Testis (tissue), 2 donors: ENCODE measurements at regions not wholly inside any gene's neighbourhood (a gene's known extent, or its start where the extent isn't known, plus 50 kb on each side); places are given as distances from the start of the nearest gene placed in this dataset.

Experiments used
- DNase-seq: peaks from one replicate; pipeline ENCODE4 v3.0.0-alpha.2; 2019
- H3K27ac ChIP-seq, 2 donors: fragments of 200-600 bp; sonication (generic); one replicate each; pipeline ENCODE4 v1.5.1; 2019
- H3K27me3 ChIP-seq: fragments of 200-600 bp; sonication (generic); one replicate; pipeline ENCODE4 v1.5.1; 2019
- H3K36me3 ChIP-seq: fragments of 200-600 bp; sonication (generic); one replicate; pipeline ENCODE4 v1.5.1; 2017; ENCODE audit warnings: low read depth; ENCODE audit errors: missing control alignments
- H3K4me1 ChIP-seq: fragments of 200-600 bp; sonication (generic); one replicate; pipeline ENCODE4 v1.5.1; 2019
- H3K4me3 ChIP-seq, 2 donors: fragments of 200-600 bp; sonication (generic); one replicate each; pipeline ENCODE4 v1.5.1; 2017 to 2019
- H3K9me3 ChIP-seq: fragments of 200-600 bp; sonication (generic); one replicate; pipeline ENCODE4 v1.5.1; 2017
- CTCF ChIP-seq, 3 experiments: fragments of 450-650 bp in 2 of 3; fragments of 200-600 bp in 1 of 3; sonication (generic) in 1 of 3; IDR thresholded peaks; one replicate each; pipeline ENCODE4 v1.5.1; 2016 to 2019; ENCODE audit warnings: antibody characterized with exemption in 3 of 3, mild to moderate bottlenecking in 2 of 3, moderate library complexity in 1 of 3
- POLR2A ChIP-seq: fragments of 450-650 bp; IDR thresholded peaks from one replicate; pipeline ENCODE4 v1.6.1; 2017; ENCODE audit warnings: antibody characterized with exemption, mild to moderate bottlenecking, moderate library complexity
- WGBS, 2 donors: methylation state at CpG; one replicate each; pipeline ENCODE4 v1.1.5; 2018; 5-methylcytosine and 5-hydroxymethylcytosine counted together
- intact Hi-C: fragments of 100-400 bp; cut with DNase I; formaldehyde crosslinking; loops from one replicate; pipeline ENCODE4 v1.15.1; 2023; ENCODE audit warnings: low total_unique reads

GRCh38 chr10:52631146-52631545 is 141.4 kb downstream of the MBL2 start:
- H3K9me3 ChIP-seq = no peaks in the 10 kb centered on the region
- no peak overlapping the region for H3K27ac ChIP-seq
- H3K27me3 ChIP-seq = no peaks in the 10 kb centered on the region
- no peaks in the 10 kb centered on the region for H3K36me3 ChIP-seq
- DNase-seq = no peak
- no peak for TF ChIP-seq POLR2A
- no peak overlapping the region for H3K4me3 ChIP-seq
- H3K4me1 ChIP-seq = no peaks in the 10 kb centered on the region
- intact Hi-C loops = no loop called here
- WGBS, 2 donors = 48 to 85% methylated on average over 2 of the region's 2 CpGs

GRCh38 chr10:52631648-52632047 is 140.9 kb downstream of the MBL2 start:
- no peaks in the 10 kb centered on the region for H3K36me3 ChIP-seq
- TF ChIP-seq CTCF (IDR thresholded peaks at IDR 0.05) (no peak), POLR2A (no peak)
- H3K4me1 ChIP-seq = no peaks in the 10 kb centered on the region
- H3K4me3 ChIP-seq = no peak overlapping the region
- no peaks in the 10 kb centered on the region for H3K9me3 ChIP-seq
- no peak overlapping the region for H3K27ac ChIP-seq
- no peak for DNase-seq
- intact Hi-C loops = no loop called here
- H3K27me3 ChIP-seq = no peaks in the 10 kb centered on the region

- no peaks in the 10 kb centered on the region for H3K9me3 ChIP-seq
- no peak overlapping the region for H3K4me3 ChIP-seq
- WGBS, 2 donors = 46 to 57% methylated on average over 3 of the region's 3 CpGs
- H3K27me3 ChIP-seq = no peaks in the 10 kb centered on the region
- H3K4me1 ChIP-seq = no peaks in the 10 kb centered on the region
- intact Hi-C loops = no loop called here
- TF ChIP-seq CTCF (IDR thresholded peaks at IDR 0.05) (no peak), POLR2A (no peak)
- no peaks in the 10 kb centered on the region for H3K36me3 ChIP-seq
- H3K27ac ChIP-seq = no peak overlapping the region
- no peak for DNase-seq
Measured at GRCh38 chr10:52632591-52632990, 140.0 kb downstream of the MBL2 start.

GRCh38 chr10:52633266-52633665 is 139.3 kb downstream of the MBL2 start:
- WGBS, 2 donors = 64 to 70% methylated on average over 2 of the region's 2 CpGs
- Histone ChIP-seq H3K4me3 (no peak overlapping the region), H3K4me1 (no peaks in the 10 kb centered on the region), H3K36me3 (no peaks in the 10 kb centered on the region), H3K9me3 (no peaks in the 10 kb centered on the region), H3K27ac (no peak overlapping the region), H3K27me3 (no peaks in the 10 kb centered on the region)
- intact Hi-C loops = no loop called here
- TF ChIP-seq POLR2A (no peak), CTCF (IDR thresholded peaks at IDR 0.05) (no peak)
- DNase-seq = no peak

- Histone ChIP-seq H3K4me3 (no peak overlapping the region), H3K36me3 (no peaks in the 10 kb centered on the region), H3K27ac (no peak overlapping the region), H3K27me3 (no peaks in the 10 kb centered on the region), H3K9me3 (no peaks in the 10 kb centered on the region), H3K4me1 (no peaks in the 10 kb centered on the region)
- no peak for DNase-seq
- WGBS, 2 donors = 69 to 75% methylated on average over 1 of the region's 1 CpG
- no peak for TF ChIP-seq CTCF (IDR thresholded peaks at IDR 0.05)
- intact Hi-C loops = no loop called here
Measured at GRCh38 chr10:52635651-52636050, 136.9 kb downstream of the MBL2 start.
